GM18870 (cell line): ENCODE measurements at regions not wholly inside any gene's neighbourhood (a gene's known extent, or its start where the extent isn't known, plus 50 kb on each side); places are given as distances from the start of the nearest gene placed in this dataset.
"Not testable (repeated sequence)": the region's sequence is repeated elsewhere in the genome, so short reads cannot be mapped to it uniquely, and the experiment has no call there.

Experiments
- ATAC-seq: cut with Tn5 transposase; IDR thresholded peaks from one replicate; pipeline ENCODE4 v1.9.1; 2021; ENCODE audit warnings: moderate library complexity; ENCODE audit not compliant: unreplicated experiment

GRCh38 chr6:49370518-49370917, 92.5 kb downstream of the MMUT start:
- no peak for ATAC-seq

GRCh38 chr6:49366539-49366938, 96.5 kb downstream of the MMUT start:
- ATAC-seq, result no peak

DNA sequence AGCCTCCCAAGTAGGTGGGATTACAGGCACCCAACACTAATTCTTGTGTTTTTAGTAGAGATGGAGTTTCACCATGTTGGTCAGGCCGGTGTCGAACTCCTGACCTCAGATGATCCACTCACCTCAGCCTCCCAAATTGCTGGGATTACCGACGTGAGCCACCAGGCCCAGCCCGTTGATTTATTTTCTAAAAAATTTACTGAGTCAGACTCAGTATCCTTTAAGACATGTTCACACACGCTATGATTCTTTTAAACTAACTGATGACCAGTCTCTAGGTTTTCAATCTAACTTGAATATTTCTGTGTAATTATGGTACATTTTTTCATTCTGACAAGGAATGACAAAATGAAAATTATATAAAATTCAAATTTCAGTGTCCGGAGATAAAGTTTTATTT, 114.5 kb downstream of the MMUT start:
- no peak for ATAC-seq

DNA sequence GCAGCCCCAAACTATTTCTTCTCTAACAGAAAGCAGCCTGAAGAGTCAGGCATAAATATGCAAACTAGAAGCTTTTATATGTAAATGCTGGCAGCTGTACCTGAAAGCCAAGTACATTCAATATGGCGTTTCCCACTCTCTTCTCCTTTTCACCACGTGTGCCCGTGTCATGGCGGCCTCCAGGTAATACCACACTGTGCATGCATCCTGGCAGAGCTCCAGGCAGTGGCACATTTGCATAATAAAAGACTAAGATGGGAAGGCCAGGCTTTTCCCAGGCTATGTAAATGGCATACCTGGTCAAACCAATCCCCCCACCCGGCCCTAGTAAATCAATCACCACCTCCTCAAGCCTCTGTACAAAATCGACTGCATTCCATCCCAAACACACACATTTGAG, 120.6 kb downstream of the MMUT start:
- no peak for ATAC-seq

GRCh38 chr6:49341869-49342268, 121.2 kb downstream of the MMUT start:
- ATAC-seq, result no peak

DNA sequence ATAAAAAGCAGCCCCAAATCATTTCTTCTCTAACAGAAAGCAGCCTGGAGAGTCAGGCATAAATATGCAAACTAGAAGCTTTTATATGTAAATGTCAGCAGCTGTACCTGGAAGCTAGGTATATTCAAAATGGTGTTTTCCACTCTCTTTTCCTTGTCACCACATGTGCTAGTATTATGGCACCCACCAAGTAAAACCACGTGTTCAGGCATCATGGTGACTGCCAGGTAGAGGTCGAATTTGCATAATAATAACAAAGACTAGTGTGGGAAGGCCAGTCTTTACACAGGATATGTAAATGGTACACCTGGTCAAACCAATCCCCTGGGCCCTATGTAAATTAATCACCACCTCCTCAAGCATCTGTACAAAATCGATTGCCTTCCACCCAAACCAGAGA, 124.0 kb downstream of the MMUT start:
- no peak for ATAC-seq

DNA sequence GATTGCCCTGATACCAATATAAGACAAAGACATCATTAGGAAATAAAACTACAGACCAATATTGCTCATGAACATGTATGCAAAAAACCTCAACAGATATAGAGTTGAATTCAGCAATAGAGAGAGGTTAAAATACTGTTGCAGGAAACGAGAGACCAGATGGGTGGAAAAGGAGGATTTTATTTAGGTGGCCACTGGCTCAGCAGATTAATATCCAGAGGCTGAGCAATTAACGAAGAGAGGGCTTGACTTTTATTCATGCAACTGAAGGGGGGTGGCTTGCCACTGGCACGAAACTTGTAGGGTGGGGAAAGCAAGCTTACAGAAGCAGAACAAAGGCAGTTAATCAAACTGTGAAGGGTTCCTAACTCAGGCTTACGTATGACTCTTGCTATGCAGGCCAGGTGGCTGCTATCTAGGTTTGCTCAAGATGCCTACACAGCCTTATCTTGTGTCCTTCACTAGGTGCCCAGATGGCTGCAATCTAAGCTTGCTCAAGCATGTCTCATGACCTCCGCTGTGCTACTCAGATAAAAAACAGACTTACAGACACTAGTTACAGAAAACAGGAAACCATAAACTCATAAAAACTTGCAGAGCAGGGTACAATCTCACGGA, 126.4 kb downstream of the MMUT start:
- ATAC-seq, result no peak

DNA sequence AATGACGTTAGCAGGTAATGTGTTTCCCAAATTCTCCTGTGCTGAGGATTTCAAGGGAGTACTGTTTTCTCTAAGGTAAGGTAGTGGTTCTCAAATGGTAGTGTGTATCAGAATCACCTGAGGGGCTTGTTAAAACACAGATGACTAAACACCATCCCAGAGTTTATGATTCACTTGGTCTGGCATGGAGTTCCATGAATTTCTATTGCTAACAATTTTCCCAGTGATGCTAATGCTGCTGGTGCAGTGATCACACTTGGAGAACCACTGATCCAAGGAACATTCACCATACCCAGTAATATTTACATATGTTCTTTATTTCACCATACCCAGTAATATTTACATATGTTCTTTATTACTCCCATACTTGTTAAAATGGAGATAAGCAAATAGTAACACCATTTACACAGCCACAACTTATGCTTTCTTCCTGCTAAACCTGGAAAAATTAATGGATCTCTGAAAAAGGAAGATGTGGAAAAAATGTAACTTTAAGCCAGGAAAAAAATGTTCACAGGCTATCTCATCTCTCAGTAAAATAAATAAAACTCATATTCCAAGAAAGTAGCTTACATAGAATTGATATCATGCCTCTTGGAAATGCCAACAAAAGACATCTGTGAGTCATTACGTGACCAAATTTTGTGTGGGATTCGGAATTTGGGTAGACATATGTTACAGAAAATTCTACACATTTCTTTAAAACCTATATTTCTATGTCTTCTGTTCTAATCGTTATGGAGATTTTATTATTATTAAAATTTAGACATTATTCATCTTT, 129.5 kb downstream of the MMUT start:
- no peak for ATAC-seq

DNA sequence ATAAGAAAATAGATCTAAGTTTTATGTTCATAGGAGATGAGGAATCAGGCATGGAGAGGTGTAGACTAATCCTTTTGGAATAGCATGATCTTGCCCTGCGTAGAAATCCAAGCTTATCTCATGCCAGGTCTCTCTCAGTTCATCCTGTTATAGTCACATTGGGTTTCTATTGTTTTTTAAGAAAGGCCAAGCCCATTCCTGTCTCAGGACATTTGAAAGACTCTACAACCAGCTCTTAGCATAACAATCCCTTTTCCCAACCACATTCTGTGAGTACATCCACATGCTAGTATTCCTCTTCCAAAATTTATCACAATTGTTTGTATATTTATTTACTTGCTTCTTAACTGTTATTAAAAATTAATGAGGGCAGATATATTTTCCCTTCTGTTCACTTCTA, 130.3 kb downstream of the MMUT start:
- no peak for ATAC-seq

GRCh38 chr6:49329186-49329585, 133.9 kb downstream of the MMUT start:
- ATAC-seq, result no peak

- ATAC-seq, result no peak
Measured at GRCh38 chr6:49328051-49328744, 134.9 kb downstream of the MMUT start.

- no peak for ATAC-seq
Measured at GRCh38 chr6:49327571-49327970, 135.5 kb downstream of the MMUT start.

- ATAC-seq, result no peak
Measured at GRCh38 chr6:49327005-49327404, 136.0 kb downstream of the MMUT start.

GRCh38 chr6:49326347-49326746, 136.7 kb downstream of the MMUT start:
- ATAC-seq, result no peak

DNA sequence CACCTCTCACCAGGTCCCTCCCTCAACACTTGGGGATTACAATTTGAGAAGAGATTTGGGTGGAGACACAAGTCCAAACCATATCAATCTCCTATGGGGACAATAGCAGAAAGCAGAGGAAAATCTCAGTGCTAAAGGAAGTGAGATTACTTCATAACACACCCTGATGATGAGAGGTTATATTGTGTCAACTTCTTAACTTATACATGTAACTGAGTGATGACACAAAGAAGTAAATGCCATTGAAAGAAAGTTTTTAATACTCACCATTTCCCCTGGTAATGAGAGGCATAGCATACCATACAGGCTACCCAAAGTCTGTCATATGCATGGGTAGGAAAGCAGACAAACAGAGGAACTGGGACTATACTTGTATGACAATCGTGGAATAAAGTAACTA, 137.2 kb downstream of the MMUT start:
- ATAC-seq, result no peak

GRCh38 chr6:49322861-49323260, 140.2 kb downstream of the MMUT start:
- no peak for ATAC-seq

DNA sequence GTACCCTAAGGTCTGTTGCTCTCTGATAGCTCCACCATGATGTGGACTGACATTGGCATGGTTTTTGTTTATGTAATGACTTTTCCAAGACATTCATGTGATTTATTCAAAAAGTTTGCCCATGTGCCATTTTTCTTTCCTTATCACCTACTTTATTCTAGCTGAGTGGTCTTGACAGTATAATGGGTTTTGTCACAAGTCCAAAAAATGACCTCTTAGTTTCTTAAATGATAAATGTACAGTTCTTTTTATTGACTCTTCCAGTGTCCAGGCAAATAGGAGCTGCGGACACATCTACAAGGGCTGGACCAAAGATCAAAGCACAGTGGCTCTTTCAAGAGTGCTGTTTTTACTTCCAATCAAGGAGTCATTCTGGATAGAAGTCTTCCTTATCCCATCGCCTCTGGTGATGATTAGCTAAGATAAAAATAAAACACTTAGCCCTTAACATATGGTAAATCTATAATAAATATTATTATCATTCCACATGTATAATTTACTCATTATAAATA, 141.4 kb downstream of the MMUT start:
- no peak for ATAC-seq

DNA sequence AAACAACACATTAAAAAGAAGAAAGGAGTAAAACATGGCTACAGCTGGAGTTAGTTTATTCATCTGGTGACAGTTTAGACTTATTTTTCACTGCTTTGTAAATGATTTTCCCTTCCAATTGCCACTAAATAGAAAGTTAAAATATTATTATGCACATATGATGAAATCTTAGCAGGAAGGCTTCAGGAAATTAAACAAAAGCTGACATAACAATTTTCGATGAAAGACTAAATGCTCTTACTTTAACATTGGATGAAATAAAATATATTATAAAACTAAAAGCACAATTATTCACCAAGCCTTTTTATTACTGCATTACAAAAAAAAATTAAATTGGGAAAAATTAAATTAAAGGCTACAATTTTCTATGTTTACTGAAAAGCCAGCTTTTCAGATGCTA, 158.0 kb downstream of the MMUT start:
- ATAC-seq, result no peak

DNA sequence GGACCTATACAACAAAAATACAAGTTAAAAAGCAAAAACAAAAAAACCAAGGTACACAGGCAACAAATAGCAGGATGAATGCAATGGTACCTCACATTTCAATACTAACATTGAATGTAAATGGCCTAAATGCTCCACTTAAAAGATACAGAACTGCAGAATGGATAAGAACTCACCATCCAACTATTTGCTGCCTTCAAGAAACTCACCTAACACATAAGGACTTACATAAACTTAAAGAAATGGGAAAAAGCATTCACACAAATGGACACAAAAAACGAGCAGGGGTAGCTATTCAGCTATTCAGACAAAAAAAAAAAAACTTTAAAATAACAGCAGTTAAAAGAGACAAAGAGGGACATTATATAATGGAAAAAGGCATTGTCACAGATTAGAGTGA, 158.7 kb downstream of the MMUT start:
- ATAC-seq, result not testable (repeated sequence)

DNA sequence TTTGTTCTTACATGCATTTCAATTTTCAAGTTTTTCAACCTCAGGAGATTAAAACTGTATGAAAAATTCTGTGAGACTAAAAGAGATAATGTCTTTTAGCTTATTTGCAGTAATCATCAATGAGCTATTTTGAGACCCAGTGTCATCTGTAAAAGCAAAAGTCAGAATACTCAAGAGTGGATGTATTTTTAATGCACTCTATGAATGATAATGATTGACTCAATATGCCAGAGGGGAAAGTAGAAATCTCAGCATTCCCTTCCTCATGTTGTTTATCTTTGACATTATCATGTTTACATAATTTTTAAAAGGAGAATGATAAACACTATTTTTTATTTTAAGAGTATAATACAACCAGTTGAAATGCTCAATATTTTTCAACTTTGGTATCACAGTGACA, 162.1 kb downstream of the MMUT start:
- no peak for ATAC-seq

DNA sequence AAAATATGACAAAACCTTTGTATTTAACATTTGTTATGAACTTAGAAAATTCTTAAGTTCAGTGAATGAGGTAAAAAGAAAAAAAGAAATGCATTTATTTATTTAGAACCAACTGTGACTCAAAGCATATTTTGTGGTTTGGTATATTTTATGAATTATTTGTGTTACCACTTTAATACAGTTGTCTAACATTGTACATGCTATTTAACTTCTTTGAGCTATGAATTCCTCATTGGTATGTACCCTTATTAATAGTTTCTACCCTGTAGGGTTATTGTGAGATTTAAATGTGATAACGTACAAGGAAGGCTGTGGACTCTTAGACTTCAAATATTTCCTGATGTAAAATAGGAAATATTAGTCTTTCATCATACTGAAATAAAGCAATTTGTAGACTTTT, 162.6 kb downstream of the MMUT start:
- ATAC-seq, result no peak

DNA sequence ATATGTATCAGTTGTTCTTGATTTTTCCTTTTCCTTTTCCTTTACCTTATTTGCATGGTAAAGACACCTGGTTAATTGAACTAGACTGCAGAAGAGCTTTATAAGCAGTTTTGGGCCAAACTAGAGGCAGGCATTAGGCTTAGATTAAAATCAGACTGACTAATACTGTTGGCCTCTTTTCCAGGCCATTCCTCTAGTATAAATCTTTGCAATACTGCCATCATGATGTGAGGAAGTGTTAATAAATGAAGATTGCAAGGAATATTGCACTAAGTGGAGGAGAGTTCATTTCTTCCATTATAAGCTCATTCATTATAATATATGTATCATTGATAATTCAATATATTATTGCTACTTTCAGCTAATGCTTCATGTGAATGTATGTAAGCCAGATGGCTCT, 163.8 kb downstream of the MMUT start:
- ATAC-seq, result no peak
